Stomach (tissue), 4 donors: ENCODE measurements at regions not wholly inside any gene's neighbourhood (a gene's known extent, or its start where the extent isn't known, plus 50 kb on each side); places are given as distances from the start of the nearest gene placed in this dataset.

ENCODE experiments used
- CTCF ChIP-seq, 7 experiments: fragments of 450-650 bp in 4 of 7; fragments of 200-600 bp in 3 of 7; sonication (generic) in 3 of 7; IDR thresholded peaks; one replicate each; pipeline ENCODE4 v1.5.1; 2016 to 2019; ENCODE audit warnings: antibody characterized with exemption in 7 of 7, control low read depth in 2 of 7, mild to moderate bottlenecking in 1 of 7
- POLR2A ChIP-seq, 4 donors: fragments of 450-650 bp; IDR thresholded peaks; one replicate each; pipeline ENCODE4 v1.6.1; 2016; ENCODE audit warnings: antibody characterized with exemption in 4 of 4, control low read depth in 2 of 4, mild to moderate bottlenecking in 1 of 4, moderate library complexity in 1 of 4

GRCh38 chr1:178649582-178650350, 75.3 kb upstream of the RALGPS2 start:
- no peak for TF ChIP-seq CTCF (IDR thresholded peaks at IDR 0.05)
- no peak for TF ChIP-seq POLR2A (IDR thresholded peaks at IDR 0.05)
